ENCODE measurements at regions not wholly inside any gene's neighbourhood (a gene's known extent, or its start where the extent isn't known, plus 50 kb on each side); places are given as distances from the start of the nearest gene placed in this dataset.
A peak's percentile ranks its signal among the peaks of the same experiment; 100 is the strongest.
"Not testable (repeated sequence)": the region's sequence is repeated elsewhere in the genome, so short reads cannot be mapped to it uniquely, and the experiment has no call there.

DNA sequence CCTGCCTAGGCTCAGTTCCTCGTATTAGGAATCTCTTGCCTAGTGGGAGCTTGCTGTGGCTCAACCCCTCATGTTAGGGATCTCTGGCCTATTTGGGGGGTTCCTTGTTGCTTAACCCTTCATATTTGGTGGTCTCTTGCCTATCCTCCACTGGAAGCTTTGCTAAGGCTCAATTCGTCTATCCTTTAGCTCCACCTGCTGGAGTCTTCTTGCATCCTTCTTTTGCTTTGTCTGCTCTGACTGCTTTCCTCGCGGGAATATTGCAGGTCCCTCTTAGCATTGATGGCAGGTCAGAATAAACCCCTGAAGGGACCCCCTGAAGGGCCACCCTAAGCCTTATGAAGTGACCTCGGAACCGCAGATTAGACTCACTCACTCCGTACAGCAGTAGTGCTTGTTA, 203.0 kb upstream of the TBX18 start:
- Histone ChIP-seq H3K27me3 (no peaks in the 10 kb centered on the region), H3K4me1 (no peaks in the 10 kb centered on the region), H3K4me3 (no peak overlapping the region), H3K36me3 (no peaks in the 10 kb centered on the region), H3K27ac (no peak overlapping the region), H3K9me3 (no peaks in the 10 kb centered on the region)
- FAIRE-seq (no peak), DNase-seq (peak in 2 of 6 donors; percentile 5 to 27), ATAC-seq (peak in 1 of 4 donors; percentile 47)
- 37 to 40% methylated on average over 7 of the region's 7 CpGs for WGBS, 2 donors
- TF ChIP-seq, protein P1, sequence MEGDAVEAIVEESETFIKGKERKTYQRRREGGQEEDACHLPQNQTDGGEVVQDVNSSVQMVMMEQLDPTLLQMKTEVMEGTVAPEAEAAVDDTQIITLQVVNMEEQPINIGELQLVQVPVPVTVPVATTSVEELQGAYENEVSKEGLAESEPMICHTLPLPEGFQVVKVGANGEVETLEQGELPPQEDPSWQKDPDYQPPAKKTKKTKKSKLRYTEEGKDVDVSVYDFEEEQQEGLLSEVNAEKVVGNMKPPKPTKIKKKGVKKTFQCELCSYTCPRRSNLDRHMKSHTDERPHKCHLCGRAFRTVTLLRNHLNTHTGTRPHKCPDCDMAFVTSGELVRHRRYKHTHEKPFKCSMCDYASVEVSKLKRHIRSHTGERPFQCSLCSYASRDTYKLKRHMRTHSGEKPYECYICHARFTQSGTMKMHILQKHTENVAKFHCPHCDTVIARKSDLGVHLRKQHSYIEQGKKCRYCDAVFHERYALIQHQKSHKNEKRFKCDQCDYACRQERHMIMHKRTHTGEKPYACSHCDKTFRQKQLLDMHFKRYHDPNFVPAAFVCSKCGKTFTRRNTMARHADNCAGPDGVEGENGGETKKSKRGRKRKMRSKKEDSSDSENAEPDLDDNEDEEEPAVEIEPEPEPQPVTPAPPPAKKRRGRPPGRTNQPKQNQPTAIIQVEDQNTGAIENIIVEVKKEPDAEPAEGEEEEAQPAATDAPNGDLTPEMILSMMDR (IDR thresholded peaks at IDR 0.05), result peak in 3 of 4 donors; percentile 17 to 40 (median 23)
- intact Hi-C loops (cut with DNase I), result no loop called here

DNA sequence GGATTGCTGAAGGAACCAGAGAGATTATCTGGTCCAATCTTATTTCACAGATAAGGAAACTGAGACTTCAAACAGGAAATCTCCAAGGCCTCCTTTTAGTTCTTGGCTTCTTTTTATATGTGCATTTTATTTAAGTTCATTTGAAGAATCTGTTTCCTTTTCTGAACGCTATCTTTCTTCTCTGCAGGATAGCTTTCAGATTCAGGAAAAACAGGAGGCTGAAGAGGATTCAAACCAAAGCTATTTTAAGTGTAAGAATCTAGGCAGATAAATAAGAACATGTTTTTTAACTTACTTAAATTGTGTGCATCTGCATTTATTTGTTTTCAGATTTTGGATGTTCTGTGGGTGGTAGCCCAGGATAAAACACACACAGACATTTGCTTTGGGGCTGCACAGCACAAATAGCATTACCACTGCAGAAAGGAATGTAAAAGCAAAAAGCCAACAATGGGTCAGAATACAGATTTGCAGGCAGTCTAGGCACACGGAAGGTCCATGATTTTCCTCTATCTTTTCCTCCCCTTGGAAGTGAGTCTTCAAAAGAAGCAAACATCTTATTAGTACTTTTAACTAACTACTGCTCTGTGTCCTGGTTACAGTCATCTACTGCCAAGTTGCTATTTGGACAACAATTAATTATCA, 188.8 kb upstream of the TBX18 start:
- H3K27ac ChIP-seq, result no peak overlapping the region
- TF ChIP-seq, protein P1 (IDR thresholded peaks at IDR 0.05), result no peak
- no peak for ATAC-seq
- H3K9me3 ChIP-seq, result no peaks in the 10 kb centered on the region
- no peak for DNase-seq
- H3K36me3 ChIP-seq, result no peaks in the 10 kb centered on the region
- no peaks in the 10 kb centered on the region for H3K4me1 ChIP-seq
- WGBS, 2 donors, result 32 to 36% methylated on average over 2 of the region's 2 CpGs
- H3K27me3 ChIP-seq, result no peaks in the 10 kb centered on the region
- FAIRE-seq, result no peak
- intact Hi-C loops (cut with DNase I), result no loop called here
- no peak overlapping the region for H3K4me3 ChIP-seq

DNA sequence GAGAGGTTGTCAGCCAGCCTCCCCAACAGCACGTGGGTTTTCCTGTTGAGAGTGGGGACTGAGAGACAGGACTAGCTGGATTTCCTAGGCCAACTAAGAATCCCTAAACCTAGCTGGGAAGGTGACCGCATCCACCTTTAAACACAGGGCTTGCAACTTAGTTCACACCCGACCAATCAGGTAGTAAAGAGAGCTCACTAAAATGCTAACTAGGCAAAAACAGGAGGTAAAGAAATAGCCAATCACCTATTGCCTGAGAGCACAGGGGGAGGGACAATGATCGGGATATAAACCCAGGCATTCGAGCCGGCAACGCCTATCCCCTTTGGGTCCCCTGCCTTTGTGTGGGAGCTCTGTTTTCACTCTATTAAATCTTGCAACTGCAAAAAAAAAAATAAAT, 180.5 kb upstream of the TBX18 start:
- H3K4me3 ChIP-seq; FAIRE-seq; H3K4me1 ChIP-seq; H3K36me3 ChIP-seq; DNase-seq; intact Hi-C loops (cut with DNase I); H3K27ac ChIP-seq; H3K27me3 ChIP-seq; ATAC-seq; H3K9me3 ChIP-seq: not testable (repeated sequence)
- 72 to 74% methylated on average over 7 of the region's 7 CpGs for WGBS, 2 donors

DNA sequence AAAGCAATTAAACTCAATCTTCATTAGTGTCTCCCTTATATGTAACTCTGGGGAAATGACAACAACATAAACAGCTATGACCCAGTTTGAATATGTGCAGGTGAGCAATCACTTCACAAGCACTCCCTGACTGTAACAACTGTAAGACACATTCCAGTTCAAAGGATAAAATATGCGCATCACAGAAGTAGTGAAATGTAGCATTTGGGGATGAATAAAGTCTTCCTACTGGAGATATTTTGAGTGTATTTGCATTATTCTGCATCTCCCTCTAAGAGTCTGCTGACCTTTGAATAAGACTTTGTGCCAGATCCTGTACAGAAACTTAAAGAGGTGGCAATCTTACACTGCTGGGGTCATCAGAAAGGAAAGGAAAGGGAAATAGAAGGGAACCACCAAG, 179.5 kb upstream of the TBX18 start:
- H3K27me3 ChIP-seq, result no peaks in the 10 kb centered on the region
- TF ChIP-seq, protein P1 (IDR thresholded peaks at IDR 0.05), result no peak
- H3K4me3 ChIP-seq, result no peak overlapping the region
- ATAC-seq (no peak), FAIRE-seq (no peak), DNase-seq (no peak)
- H3K9me3 ChIP-seq, result no peaks in the 10 kb centered on the region
- H3K4me1 ChIP-seq, result no peaks in the 10 kb centered on the region
- no peaks in the 10 kb centered on the region for H3K36me3 ChIP-seq
- intact Hi-C loops (cut with DNase I), result no loop called here
- no peak overlapping the region for H3K27ac ChIP-seq
- WGBS, 2 donors, result 91 to 94% methylated on average over 1 of the region's 1 CpG

DNA sequence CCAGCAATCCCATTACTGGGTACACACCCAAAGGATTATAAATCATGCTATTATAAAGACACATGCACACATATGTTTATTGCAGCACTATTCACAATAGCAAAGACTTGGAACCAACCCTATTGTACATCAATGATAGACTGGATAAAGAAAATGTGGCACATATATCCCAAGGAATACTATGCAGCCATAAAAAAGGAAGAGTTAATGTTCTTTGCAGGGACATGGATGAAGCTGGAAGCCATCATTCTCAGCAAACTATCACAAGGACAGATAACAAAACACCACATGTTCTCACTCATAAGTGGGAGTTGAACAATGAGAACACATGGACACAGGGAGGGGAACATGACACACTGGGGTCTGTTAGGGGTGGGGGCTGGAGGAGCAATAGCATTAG, 177.2 kb upstream of the TBX18 start:
- DNase-seq; H3K4me3 ChIP-seq; H3K27ac ChIP-seq; H3K9me3 ChIP-seq; intact Hi-C loops (cut with DNase I); ATAC-seq; FAIRE-seq; H3K27me3 ChIP-seq; H3K36me3 ChIP-seq; H3K4me1 ChIP-seq: not testable (repeated sequence)

DNA sequence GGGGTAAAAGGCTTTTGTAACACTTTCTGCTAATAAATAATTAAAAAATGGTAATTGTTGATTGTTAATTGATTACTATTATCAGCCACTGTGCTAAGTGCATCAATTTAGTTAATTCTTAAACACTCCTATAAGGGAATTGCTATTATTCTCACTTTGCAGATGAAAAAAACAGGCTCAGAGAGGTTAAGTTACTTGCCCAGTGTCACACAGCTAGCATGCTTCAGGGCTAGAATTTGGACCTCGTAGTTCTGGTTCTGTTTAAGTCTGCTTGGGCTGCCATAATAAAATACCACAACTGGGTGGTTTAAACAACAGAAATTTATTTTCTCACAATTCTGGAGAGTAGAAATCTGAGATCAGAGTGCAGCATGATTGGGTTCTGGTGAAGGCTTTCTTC, 164.8 kb upstream of the TBX18 start:
- ATAC-seq (no peak), FAIRE-seq (no peak), DNase-seq (no peak)
- Histone ChIP-seq H3K27me3 (no peaks in the 10 kb centered on the region), H3K9me3 (no peaks in the 10 kb centered on the region), H3K4me3 (no peak overlapping the region), H3K4me1 (no peaks in the 10 kb centered on the region), H3K36me3 (no peaks in the 10 kb centered on the region), H3K27ac (no peak overlapping the region)
- TF ChIP-seq, protein P1 (IDR thresholded peaks at IDR 0.05), result no peak
- 76 to 80% methylated on average over 1 of the region's 1 CpG for WGBS, 2 donors
- intact Hi-C loops (cut with DNase I), result no loop called here
